RWPE1 (cell line): ENCODE measurements at regions not wholly inside any gene's neighbourhood (a gene's known extent, or its start where the extent isn't known, plus 50 kb on each side); places are given as distances from the start of the nearest gene placed in this dataset.

Experiments used
- CTCF ChIA-PET: fragments of 350-600 bp; sonication (Branson Sonifier 250); formaldehyde crosslinking; extraction: SDS; loops from one replicate; lab custom pipeline; 2021; lab: Yijun Ruan, JAX
- POLR2A ChIA-PET: fragments of 400-600 bp; formaldehyde crosslinking; extraction: SDS; loops from one replicate; lab custom pipeline; 2020; ENCODE audit warnings: antibody characterized with exemption; ENCODE audit not compliant: low non-redundant PET; lab: Yijun Ruan, JAX
- DNase-seq: peaks from one replicate; pipeline ENCODE4 v3.0.0; 2012; ENCODE audit warnings: low spot score
- H3K27ac ChIP-seq: fragments of 450-650 bp; 2 replicates; pipeline ENCODE4 v1.5.1; 2017
- CTCF ChIP-seq: fragments of 450-650 bp; conservative IDR thresholded peaks from 2 replicates; pipeline ENCODE4 v1.5.1; 2017; ENCODE audit warnings: low read depth, mild to moderate bottlenecking

- no peak overlapping the region for H3K27ac ChIP-seq
- TF ChIP-seq CTCF = no peak
- DNase-seq = no peak
- CTCF ChIA-PET = no interaction called here
- POLR2A ChIA-PET = no interaction called here
Observed at GRCh38 chr3:181940703-181941102, 229.0 kb downstream of the SOX2 start.

- CTCF ChIA-PET = no interaction called here
- no peak for TF ChIP-seq CTCF
- no peak for DNase-seq
- H3K27ac ChIP-seq = no peak overlapping the region
- POLR2A ChIA-PET = no interaction called here
Observed at GRCh38 chr3:181941250-181941649, 229.5 kb downstream of the SOX2 start.

GRCh38 chr3:181943285-181943684 is 231.6 kb downstream of the SOX2 start:
- no peak overlapping the region for H3K27ac ChIP-seq
- CTCF ChIA-PET = interaction anchor here (0.6 kb wide), 2 partner anchors 76 to 679 kb away, joined by 3 to 5 read pairs; no protein-coding TSS in a partner anchor
- no peak for TF ChIP-seq CTCF
- DNase-seq = no peak
- POLR2A ChIA-PET = no interaction called here

- DNase-seq = no peak
- TF ChIP-seq CTCF = no peak
- no peak overlapping the region for H3K27ac ChIP-seq
- ChIA-PET CTCF (no interaction called here), POLR2A (no interaction called here)
Observed at GRCh38 chr3:181947606-181948005, 235.9 kb downstream of the SOX2 start.

GRCh38 chr3:181948286-181948685 is 236.6 kb downstream of the SOX2 start:
- no peak overlapping the region for H3K27ac ChIP-seq
- peak; percentile 23 for DNase-seq
- POLR2A ChIA-PET = no interaction called here
- TF ChIP-seq CTCF = peak; percentile 47
- CTCF ChIA-PET = interaction anchor here (0.5 to 0.7 kb wide), 8 partner anchors 11 to 307 kb away, joined by 3 to 4 read pairs (median 4); no protein-coding TSS in a partner anchor

GRCh38 chr3:181952221-181952620 is 240.5 kb downstream of the SOX2 start:
- TF ChIP-seq CTCF = no peak
- POLR2A ChIA-PET = no interaction called here
- H3K27ac ChIP-seq = no peak overlapping the region
- CTCF ChIA-PET = interaction anchor here (0.8 to 1.6 kb wide), 2 partner anchors 10 to 181 kb away, joined by 3 read pairs; no protein-coding TSS in a partner anchor
- no peak for DNase-seq

- TF ChIP-seq CTCF = no peak
- DNase-seq = no peak
- H3K27ac ChIP-seq = no peak overlapping the region
- ChIA-PET CTCF (interaction anchor here (0.6 to 1.6 kb wide), 2 partner anchors 9 to 21 kb away, joined by 3 read pairs; no protein-coding TSS in a partner anchor), POLR2A (no interaction called here)
Observed at GRCh38 chr3:181952929-181953328, 241.2 kb downstream of the SOX2 start.
